Caco-2 (cell line): ENCODE measurements at regions not wholly inside any gene's neighbourhood (a gene's known extent, or its start where the extent isn't known, plus 50 kb on each side); places are given as distances from the start of the nearest gene placed in this dataset.

Source experiments
- BruUV-seq: library from RNA; stranded (reverse); fragments of 400-500 nt; replicated peaks from 2 replicates; lab custom pipeline; 2021; lab: Mats Ljungman, UMichigan
- CTCF ChIA-PET: fragments of 300-600 bp; sonication (Branson Sonifier 250); formaldehyde crosslinking; loops from one replicate; lab custom pipeline; 2022; ENCODE audit warnings: antibody characterized with exemption; lab: Charles Lee
- POLR2A ChIA-PET: fragments of 300-600 bp; sonication (Branson Sonifier 250); formaldehyde crosslinking; loops from one replicate; lab custom pipeline; 2022; ENCODE audit warnings: antibody characterized with exemption; lab: Charles Lee
- DNase-seq, 2 experiments: peaks; one replicate each; pipeline versions ENCODE4 v3.0.0 to v3.0.0-alpha.2; 2020 to 2022
- H3K27me3 ChIP-seq: replicated peaks from 2 replicates; pipeline ENCODE4 v1.6.0; 2011; ENCODE audit warnings: low read length; ENCODE audit not compliant: control insufficient read depth, insufficient read depth
- H3K36me3 ChIP-seq: 2 replicates; pipeline ENCODE4 v1.5.1; 2011; ENCODE audit warnings: low read length; ENCODE audit not compliant: control insufficient read depth, insufficient read depth
- H3K4me1 ChIP-seq: fragments of 250-450 bp; sonication (Bioruptor Pico); 2 replicates; pipeline ENCODE4 v1.5.1; 2020; ENCODE audit warnings: mild to moderate bottlenecking
- H3K4me3 ChIP-seq: 2 replicates; pipeline ENCODE4 v1.5.1; 2011; ENCODE audit warnings: low read depth, mild to moderate bottlenecking, control low read depth, low read length
- H3K9me3 ChIP-seq: fragments of 250-450 bp; sonication (Bioruptor Pico); 2 replicates; pipeline ENCODE4 v1.5.1; 2020; ENCODE audit warnings: mild to moderate bottlenecking, moderate library complexity
- H3K27ac Mint-ChIP-seq: one replicate; pipeline ENCODE4 v1.8.0; 2022; ENCODE audit warnings: mixed read lengths; ENCODE audit not compliant: unreplicated experiment
- H3K27me3 Mint-ChIP-seq: one replicate; pipeline ENCODE4 v1.8.0; 2022; ENCODE audit warnings: mixed read lengths; ENCODE audit not compliant: insufficient read depth, unreplicated experiment
- H3K36me3 Mint-ChIP-seq: one replicate; pipeline ENCODE4 v1.8.0; 2022; ENCODE audit warnings: mild to moderate bottlenecking, mixed read lengths; ENCODE audit not compliant: insufficient read depth, unreplicated experiment
- H3K4me1 Mint-ChIP-seq: one replicate; pipeline ENCODE4 v1.8.0; 2022; ENCODE audit warnings: low read depth, mixed read lengths; ENCODE audit not compliant: unreplicated experiment
- H3K4me3 Mint-ChIP-seq: one replicate; pipeline ENCODE4 v1.8.0; 2022; ENCODE audit warnings: mild to moderate bottlenecking, moderate library complexity, mixed read lengths; ENCODE audit not compliant: unreplicated experiment
- H3K9me3 Mint-ChIP-seq: one replicate; pipeline ENCODE4 v1.8.0; 2022; ENCODE audit warnings: mixed read lengths; ENCODE audit not compliant: unreplicated experiment
- intact Hi-C: fragments of 100-400 bp; cut with micrococcal nuclease; formaldehyde crosslinking; loops from one replicate; pipeline ENCODE4 v1.10.0; 2022; ENCODE audit not compliant: unreplicated experiment
- TF ChIP-seq, protein P1 (sequence below), 2 experiments: fragments of 200-600 bp in 1 of 2; IDR thresholded peaks; 1 replicate in 1 of 2; 2 replicates in 1 of 2; pipeline versions ENCODE4 v1.5.1 to v1.8.0; 2011 to 2022; ENCODE audit warnings: antibody characterized with exemption in 1 of 2, control low read depth in 1 of 2, inconsistent platforms in 1 of 2, low read depth in 1 of 2, low read length in 1 of 2, mild to moderate bottlenecking in 1 of 2, moderate library complexity in 1 of 2; ENCODE audit not compliant: insufficient read depth in 1 of 2, severe bottlenecking in 1 of 2, unreplicated experiment in 1 of 2

DNA sequence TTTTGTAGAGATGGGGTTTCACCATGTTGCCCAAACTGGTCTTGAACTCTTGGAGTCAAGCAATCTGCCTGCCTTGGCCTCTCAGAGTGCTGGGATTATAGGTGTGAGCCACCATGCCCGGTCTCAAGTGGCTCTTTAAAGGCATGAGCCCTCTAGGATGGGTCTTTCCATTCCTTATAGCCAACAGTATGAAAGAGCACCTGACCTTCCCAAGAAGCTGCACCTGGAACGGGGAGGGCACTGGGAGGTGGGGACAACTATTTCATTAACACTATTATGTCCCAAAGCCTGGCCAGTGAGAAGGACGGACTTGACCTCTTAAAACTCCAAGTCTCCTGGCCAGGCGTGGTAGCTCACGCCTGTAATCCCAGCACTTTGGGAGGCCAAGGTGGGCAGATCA is 149.7 kb downstream of the ZFP36L2 start:
- BruUV-seq: no TSS peak
- Histone ChIP-seq H3K4me3 (no peak overlapping the region), H3K9me3 (no peaks in the 10 kb centered on the region), H3K36me3 (no peaks in the 10 kb centered on the region), H3K4me1 (peaks cover 32% of the 10 kb centered on the region), H3K27me3 (no peaks in the 10 kb centered on the region)
- intact Hi-C loops: no loop called here
- H3K27me3 Mint-ChIP-seq: no peaks in the 10 kb centered on the region
- H3K4me3 Mint-ChIP-seq: no peak overlapping the region
- H3K4me1 Mint-ChIP-seq: peaks cover 23% of the 10 kb centered on the region
- H3K27ac Mint-ChIP-seq: no peak overlapping the region
- DNase-seq: peak in 1 of 2 experiments; percentile 12
- TF ChIP-seq, protein P1, sequence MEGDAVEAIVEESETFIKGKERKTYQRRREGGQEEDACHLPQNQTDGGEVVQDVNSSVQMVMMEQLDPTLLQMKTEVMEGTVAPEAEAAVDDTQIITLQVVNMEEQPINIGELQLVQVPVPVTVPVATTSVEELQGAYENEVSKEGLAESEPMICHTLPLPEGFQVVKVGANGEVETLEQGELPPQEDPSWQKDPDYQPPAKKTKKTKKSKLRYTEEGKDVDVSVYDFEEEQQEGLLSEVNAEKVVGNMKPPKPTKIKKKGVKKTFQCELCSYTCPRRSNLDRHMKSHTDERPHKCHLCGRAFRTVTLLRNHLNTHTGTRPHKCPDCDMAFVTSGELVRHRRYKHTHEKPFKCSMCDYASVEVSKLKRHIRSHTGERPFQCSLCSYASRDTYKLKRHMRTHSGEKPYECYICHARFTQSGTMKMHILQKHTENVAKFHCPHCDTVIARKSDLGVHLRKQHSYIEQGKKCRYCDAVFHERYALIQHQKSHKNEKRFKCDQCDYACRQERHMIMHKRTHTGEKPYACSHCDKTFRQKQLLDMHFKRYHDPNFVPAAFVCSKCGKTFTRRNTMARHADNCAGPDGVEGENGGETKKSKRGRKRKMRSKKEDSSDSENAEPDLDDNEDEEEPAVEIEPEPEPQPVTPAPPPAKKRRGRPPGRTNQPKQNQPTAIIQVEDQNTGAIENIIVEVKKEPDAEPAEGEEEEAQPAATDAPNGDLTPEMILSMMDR (IDR thresholded peaks at IDR 0.05; ENCODE audit: insufficient read depth in 1 of 2, low read depth in 1 of 2, low read length in 1 of 2, severe bottlenecking in 1 of 2, unreplicated experiment in 1 of 2): no peak
- POLR2A ChIA-PET: no interaction called here
- H3K9me3 Mint-ChIP-seq: no peaks in the 10 kb centered on the region
- CTCF ChIA-PET: no interaction called here
- H3K36me3 Mint-ChIP-seq: peaks cover 5% of the 10 kb centered on the region

DNA sequence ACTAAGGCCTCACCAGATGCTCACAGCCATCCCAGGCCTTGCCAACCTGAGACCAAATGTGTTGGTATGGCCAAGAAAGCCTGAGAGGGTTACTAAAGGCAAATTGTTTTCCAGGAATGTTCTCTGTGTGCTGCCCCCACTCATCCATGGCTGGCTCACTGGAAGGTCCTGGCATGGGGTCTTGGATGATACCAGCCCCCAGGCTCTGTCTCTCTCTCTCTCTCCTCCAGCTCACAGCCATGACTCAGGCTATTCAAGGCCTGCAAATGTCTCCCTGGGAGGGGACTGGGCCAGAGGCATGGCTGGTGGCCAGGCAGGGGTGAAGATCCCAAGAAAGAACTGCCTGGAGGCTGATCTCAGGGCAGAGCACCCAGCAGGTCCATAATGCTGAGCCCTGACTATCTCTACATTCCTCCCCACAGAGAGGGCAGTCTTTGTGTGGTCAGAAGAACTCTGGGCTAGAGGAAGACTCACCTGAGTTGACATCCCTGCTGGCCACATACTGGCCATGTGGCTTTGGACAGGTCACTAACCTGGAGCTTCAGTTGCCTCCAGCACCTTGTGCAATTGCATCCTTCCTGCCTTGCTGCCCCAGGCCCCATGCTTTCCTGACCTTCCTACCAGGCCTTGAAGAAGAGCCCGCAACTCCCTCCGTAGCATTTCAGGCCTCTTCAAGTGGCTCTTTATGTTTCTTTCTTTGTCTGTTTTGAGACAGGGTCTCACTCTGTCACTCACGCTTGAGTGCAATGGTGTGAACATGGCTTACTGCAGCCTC is 150.4 kb downstream of the ZFP36L2 start:
- no peak overlapping the region for H3K27ac Mint-ChIP-seq
- Histone ChIP-seq H3K4me3 (no peak overlapping the region), H3K9me3 (no peaks in the 10 kb centered on the region), H3K36me3 (no peaks in the 10 kb centered on the region), H3K27me3 (no peaks in the 10 kb centered on the region), H3K4me1 (peaks cover 38% of the 10 kb centered on the region)
- CTCF ChIA-PET: no interaction called here
- no peaks in the 10 kb centered on the region for H3K9me3 Mint-ChIP-seq
- BruUV-seq: no TSS peak
- no peaks in the 10 kb centered on the region for H3K27me3 Mint-ChIP-seq
- intact Hi-C loops: no loop called here
- TF ChIP-seq, protein P1 (IDR thresholded peaks at IDR 0.05; ENCODE audit: insufficient read depth in 1 of 2, low read depth in 1 of 2, low read length in 1 of 2, severe bottlenecking in 1 of 2, unreplicated experiment in 1 of 2): no peak
- POLR2A ChIA-PET: no interaction called here
- H3K36me3 Mint-ChIP-seq: peaks cover 5% of the 10 kb centered on the region
- H3K4me3 Mint-ChIP-seq: no peak overlapping the region
- peaks cover 25% of the 10 kb centered on the region for H3K4me1 Mint-ChIP-seq
- DNase-seq: peak in 1 of 2 experiments; percentile 12

DNA sequence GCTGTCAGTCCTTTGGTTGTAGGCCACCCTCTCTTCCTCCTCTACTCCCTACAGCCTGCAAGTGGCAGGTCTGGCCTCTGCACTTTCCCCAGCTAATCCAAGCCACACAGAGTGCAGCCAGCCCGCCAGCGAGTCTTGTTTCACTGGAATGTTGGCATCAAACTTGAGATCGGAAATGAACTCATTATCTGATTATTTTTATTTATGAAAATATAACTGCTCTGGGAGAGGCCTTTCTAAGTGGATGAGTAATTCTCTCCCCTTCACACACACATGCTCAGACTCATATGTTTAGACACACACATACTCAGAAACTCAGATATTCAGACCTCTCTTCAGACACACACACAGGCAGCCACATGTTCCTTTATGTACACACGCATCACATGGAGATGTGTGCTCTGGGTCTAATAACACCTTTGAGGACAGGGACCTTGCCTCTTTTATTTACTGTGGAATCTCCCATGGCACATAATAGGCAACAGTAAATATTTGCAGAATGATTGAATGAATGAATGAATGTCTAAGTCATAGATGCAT is 151.3 kb downstream of the ZFP36L2 start:
- Histone ChIP-seq H3K36me3 (no peaks in the 10 kb centered on the region), H3K9me3 (no peaks in the 10 kb centered on the region), H3K4me3 (no peak overlapping the region), H3K4me1 (peaks cover 40% of the 10 kb centered on the region), H3K27me3 (no peaks in the 10 kb centered on the region)
- no peak overlapping the region for H3K4me3 Mint-ChIP-seq
- peaks cover 5% of the 10 kb centered on the region for H3K36me3 Mint-ChIP-seq
- intact Hi-C loops: no loop called here
- ChIA-PET CTCF (no interaction called here), POLR2A (no interaction called here)
- peak in 1 of 2 experiments; percentile 17 for DNase-seq
- TF ChIP-seq, protein P1 (IDR thresholded peaks at IDR 0.05; ENCODE audit: insufficient read depth in 1 of 2, low read depth in 1 of 2, low read length in 1 of 2, severe bottlenecking in 1 of 2, unreplicated experiment in 1 of 2): no peak
- BruUV-seq: no TSS peak
- no peak overlapping the region for H3K27ac Mint-ChIP-seq
- H3K4me1 Mint-ChIP-seq: peaks cover 31% of the 10 kb centered on the region
- no peaks in the 10 kb centered on the region for H3K27me3 Mint-ChIP-seq
- no peaks in the 10 kb centered on the region for H3K9me3 Mint-ChIP-seq
